Choroid plexus epithelial cell (primary cell): ENCODE measurements at regions not wholly inside any gene's neighbourhood (a gene's known extent, or its start where the extent isn't known, plus 50 kb on each side); places are given as distances from the start of the nearest gene placed in this dataset.
"Not testable (repeated sequence)": the region's sequence is repeated elsewhere in the genome, so short reads cannot be mapped to it uniquely, and the experiment has no call there.

Experiments used
- DNase-seq: peaks from one replicate; pipeline ENCODE4 v3.0.0-alpha.2; 2010; ENCODE audit warnings: low read depth
- H3K4me3 ChIP-seq: 2 replicates; pipeline ENCODE4 v1.5.1; 2011; ENCODE audit warnings: low read depth, mild to moderate bottlenecking, control low read depth, low read length, moderate library complexity
- TF ChIP-seq, protein P1 (sequence below): conservative IDR thresholded peaks from 2 replicates; pipeline ENCODE4 v1.5.1; 2011; ENCODE audit warnings: low read depth, mild to moderate bottlenecking, control low read depth, inconsistent platforms, low read length, moderate library complexity

GRCh38 chr11:67780056-67780455, 105.6 kb upstream of the ALDH3B2 start:
- TF ChIP-seq, protein P1, sequence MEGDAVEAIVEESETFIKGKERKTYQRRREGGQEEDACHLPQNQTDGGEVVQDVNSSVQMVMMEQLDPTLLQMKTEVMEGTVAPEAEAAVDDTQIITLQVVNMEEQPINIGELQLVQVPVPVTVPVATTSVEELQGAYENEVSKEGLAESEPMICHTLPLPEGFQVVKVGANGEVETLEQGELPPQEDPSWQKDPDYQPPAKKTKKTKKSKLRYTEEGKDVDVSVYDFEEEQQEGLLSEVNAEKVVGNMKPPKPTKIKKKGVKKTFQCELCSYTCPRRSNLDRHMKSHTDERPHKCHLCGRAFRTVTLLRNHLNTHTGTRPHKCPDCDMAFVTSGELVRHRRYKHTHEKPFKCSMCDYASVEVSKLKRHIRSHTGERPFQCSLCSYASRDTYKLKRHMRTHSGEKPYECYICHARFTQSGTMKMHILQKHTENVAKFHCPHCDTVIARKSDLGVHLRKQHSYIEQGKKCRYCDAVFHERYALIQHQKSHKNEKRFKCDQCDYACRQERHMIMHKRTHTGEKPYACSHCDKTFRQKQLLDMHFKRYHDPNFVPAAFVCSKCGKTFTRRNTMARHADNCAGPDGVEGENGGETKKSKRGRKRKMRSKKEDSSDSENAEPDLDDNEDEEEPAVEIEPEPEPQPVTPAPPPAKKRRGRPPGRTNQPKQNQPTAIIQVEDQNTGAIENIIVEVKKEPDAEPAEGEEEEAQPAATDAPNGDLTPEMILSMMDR, result no peak
- H3K4me3 ChIP-seq, result no peak overlapping the region
- DNase-seq, result no peak

DNA sequence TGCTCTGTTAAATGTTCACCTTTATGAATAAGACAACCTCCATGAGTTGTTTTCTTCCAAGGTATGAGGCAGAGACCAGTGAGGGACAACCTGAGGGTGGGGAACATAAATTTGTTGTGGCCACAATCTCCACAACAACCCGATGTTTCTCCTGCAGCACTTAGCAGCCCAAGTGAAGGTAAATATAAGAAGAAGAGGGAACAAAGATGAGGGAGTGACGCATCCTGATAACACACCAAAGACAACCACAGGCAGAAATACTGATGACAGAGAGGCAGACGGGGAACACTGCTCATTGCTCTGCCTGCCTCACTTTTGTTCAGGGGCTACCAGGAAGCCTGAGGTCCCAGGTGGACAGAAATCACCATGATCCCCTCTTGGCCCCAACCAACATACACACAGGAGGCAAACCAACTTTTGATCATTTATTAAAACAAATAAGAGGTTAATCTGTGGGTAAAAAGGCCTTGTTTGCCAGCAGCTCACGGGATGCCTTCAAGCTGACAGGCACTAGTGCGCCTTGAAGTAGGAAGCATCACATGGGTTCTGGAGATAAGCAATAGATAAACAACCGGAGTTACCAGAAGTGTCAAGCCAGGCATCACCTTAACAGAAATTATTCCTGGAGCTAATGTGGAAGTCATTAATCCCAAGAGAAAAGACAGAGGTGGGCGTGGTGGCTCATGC, 104.9 kb upstream of the ALDH3B2 start:
- H3K4me3 ChIP-seq, DNase-seq: not testable (repeated sequence)

DNA sequence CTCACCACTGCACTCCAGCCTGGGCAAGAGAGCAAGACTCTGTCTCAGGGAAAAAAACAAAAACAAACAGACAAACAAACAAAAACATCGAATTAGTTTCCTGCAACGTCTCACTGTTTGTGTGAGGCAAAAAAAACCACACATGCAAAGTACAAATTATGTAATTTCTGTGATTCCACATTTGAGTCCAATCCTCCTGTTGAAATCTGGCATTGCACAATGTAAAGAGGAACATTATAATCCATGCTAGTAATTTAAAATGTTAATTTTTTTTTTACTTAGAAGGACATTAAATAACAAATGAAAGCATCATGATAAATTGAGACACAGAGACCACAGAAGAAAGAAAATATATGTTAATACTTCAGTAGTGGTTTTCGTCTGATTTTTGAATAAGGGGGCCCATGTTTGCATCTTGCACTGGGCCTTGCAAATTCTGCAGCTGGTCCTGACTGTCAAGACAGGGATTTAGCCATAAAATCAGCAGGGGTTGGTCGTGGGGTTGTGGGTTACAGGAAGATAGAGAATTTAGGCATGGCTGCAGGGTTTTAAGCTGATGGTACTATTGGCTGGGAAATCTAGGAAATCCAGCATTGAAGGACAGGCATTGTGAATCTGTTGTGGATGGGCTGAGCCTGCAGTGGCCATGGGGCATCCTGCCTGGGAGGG, 102.6 kb upstream of the ALDH3B2 start:
- TF ChIP-seq, protein P1, result no peak
- DNase-seq, result no peak
- H3K4me3 ChIP-seq, result no peak overlapping the region

- not testable (repeated sequence) for H3K4me3 ChIP-seq, DNase-seq
Measured at GRCh38 chr11:67774175-67774574, 99.8 kb upstream of the ALDH3B2 start.

GRCh38 chr11:67768001-67768730, 93.7 kb upstream of the ALDH3B2 start:
- DNase-seq, H3K4me3 ChIP-seq: not testable (repeated sequence)

DNA sequence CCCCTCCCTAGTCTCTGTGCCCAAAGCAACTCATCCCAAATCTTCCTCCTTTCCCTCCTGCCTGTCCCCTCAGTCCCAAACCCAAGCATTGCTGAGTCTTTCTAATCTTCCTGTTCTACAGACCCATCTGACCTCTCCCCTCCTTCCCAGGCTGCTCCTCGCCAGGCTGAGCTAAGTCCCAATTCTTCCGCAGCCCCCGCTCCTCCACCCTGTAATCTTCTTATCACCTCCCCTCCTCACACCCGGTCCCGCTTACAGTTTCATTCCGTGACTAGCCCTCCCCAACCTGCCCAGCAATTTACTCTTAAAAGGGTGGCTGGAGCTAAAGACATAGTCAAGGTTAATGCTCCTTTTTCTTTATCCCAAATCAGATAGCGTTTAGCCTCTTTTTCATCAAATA, 86.8 kb upstream of the ALDH3B2 start:
- H3K4me3 ChIP-seq, DNase-seq: not testable (repeated sequence)

GRCh38 chr11:67759321-67759720, 84.9 kb upstream of the ALDH3B2 start:
- not testable (repeated sequence) for DNase-seq, H3K4me3 ChIP-seq

DNA sequence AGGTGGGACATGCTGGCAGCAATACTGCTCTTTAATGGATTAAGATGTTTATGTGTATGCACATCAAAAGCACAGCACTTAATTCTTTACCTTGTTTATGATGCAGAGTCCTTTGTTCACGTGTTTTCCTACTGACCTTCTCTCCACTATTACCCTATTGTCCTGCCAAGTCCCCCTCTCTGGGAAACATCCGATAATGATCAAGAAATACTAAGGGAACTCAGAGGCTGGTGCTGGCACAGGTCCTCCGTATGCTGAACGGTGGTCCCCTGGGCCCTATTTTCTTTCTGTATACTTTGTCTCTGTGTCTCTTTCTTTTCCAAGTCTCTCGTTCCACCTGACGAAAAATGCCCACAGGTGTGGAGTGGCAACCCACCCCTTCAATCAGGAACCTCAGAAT, 84.0 kb upstream of the ALDH3B2 start:
- DNase-seq, H3K4me3 ChIP-seq: not testable (repeated sequence)

DNA sequence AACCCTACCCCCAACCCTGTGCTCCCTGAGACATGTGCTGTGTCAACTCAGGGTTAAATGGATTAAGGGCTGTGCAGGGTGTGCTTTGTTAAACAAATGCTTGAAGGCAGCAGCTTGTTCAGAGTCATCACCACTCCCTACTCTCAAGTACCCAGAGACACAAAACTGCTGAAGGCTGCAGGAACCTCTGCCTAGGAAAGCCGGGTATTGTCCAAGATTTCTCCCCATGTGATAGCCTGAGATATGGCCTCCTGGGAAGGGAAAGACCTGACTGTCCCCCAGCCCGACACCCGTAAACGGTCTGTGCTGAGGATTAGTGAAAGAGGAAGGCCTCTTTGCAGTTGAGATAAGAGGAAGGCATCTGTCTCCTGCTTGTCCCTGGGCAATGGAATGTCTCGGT, 83.6 kb upstream of the ALDH3B2 start:
- H3K4me3 ChIP-seq, DNase-seq: not testable (repeated sequence)

DNA sequence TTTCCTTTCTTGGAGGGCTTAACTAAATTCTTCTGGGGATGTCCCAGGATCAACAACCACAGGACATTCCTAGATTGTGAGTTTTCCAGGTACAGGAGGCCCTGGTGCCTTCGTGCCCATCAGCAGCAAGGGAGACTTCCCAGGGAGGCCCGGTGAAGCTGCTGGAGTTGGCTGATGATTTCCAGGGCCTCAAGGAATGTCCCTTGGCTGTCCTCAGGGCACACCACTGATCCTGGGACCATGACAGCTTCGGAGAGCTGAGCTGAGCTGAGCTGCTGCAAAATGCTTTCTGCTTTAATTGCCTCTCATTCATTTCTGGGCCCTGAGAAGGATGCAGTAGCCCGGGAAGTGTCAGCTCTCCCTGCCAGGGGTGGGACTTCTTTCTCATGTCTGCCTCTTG, 79.4 kb upstream of the ALDH3B2 start:
- H3K4me3 ChIP-seq, DNase-seq: not testable (repeated sequence)

DNA sequence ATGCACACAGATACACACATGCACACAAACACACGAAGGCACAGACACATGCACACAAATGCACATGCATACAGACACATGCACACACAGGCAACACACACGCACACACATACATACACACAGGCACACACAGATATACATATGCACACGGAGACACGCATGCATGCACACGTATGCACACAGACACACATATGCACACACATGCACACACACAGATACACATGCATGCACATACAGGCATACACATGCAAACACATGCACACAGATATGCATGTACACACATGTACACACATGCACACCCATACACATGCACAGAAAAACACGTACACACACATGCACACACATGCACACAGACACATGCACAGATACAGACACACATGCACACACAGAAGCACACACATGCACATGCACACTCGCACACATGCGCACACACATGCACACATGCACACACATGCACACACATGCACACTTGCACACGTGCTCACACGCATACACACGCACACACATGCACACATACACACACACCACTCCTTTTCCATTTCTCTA, 70.8 kb upstream of the ALDH3B2 start:
- no peak overlapping the region for H3K4me3 ChIP-seq
- DNase-seq, result no peak
- TF ChIP-seq, protein P1, result no peak

- not testable (repeated sequence) for DNase-seq, H3K4me3 ChIP-seq
Measured at GRCh38 chr11:67744231-67744630, 69.8 kb upstream of the ALDH3B2 start.

DNA sequence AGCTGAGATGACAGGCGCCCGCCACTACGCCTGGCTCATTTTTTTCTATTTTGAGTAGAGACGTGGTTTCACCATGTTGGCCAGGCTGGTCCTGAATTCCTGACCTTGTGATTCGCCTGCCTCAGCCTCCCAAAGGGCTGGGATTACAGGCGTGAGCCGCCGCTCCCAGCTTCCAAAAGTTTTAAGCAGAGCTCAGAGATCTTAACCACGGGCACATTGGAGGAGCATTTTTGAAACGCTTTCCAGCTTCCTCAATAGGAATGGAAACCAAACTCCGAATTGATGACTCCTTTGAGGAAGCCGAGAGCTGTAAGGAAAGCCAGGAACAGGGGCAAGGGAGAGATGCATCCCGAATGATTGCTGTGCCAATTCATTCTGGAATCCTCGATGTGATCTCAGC, 63.8 kb upstream of the ALDH3B2 start:
- H3K4me3 ChIP-seq, DNase-seq: not testable (repeated sequence)

DNA sequence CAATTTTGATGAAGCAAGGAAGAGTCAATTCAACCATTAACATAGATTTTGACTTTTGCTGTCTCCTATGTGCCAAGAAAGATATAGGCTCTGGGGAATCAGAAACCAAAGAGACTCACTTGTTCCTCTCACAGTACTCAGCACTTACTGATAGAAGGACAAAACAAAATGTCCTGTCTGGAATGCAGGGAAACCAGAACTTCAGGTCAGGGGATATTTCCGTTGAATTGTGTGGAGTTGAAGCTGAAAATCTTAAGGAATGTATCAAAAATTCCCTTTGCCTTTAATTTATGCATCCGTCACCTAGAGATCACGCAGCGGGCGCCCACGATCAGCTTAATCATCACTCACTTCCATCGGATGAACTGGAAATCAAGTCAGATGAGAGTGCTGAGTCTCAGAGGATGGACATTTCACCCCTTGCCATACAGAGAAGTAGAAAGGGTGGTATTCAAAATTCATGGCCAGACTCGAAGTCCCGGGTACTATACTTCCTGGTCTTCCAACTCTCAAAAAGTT, 63.2 kb upstream of the ALDH3B2 start:
- DNase-seq, result not testable (repeated sequence)

More for the DNA sequence above, 63.2 kb upstream of the ALDH3B2 start:
- H3K4me3 ChIP-seq, result not testable (repeated sequence)
